ENCODE measurements at regions not wholly inside any gene's neighbourhood (a gene's known extent, or its start where the extent isn't known, plus 50 kb on each side); places are given as distances from the start of the nearest gene placed in this dataset.

DNA sequence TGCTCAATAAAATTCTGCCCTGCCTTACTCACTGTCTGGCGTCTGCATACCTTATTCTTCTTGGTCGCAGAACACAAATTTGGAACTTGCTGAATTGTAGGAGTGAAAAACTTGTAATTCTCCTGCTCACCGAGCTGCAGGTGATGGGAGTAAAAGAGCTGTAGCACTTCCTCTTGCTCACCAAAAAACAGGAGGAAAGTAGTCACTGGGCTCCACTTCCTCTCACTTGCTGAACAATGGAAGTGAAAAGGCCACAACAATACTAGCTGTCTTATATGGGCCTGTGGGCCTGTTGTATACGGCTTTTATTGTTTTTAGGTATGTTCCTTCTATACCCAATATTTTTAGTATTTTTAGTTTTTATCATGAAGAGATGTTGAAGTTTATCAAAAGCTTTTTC lies 978.7 kb downstream of the SLITRK5 start:
- TF ChIP-seq POLR2A (IDR thresholded peaks at IDR 0.05) (no peak), POLR2AphosphoS5 (IDR thresholded peaks at IDR 0.05; ENCODE audit: insufficient read depth in 1 of 2, low read depth in 1 of 2) (no peak)
- TF ChIP-seq, protein P1, sequence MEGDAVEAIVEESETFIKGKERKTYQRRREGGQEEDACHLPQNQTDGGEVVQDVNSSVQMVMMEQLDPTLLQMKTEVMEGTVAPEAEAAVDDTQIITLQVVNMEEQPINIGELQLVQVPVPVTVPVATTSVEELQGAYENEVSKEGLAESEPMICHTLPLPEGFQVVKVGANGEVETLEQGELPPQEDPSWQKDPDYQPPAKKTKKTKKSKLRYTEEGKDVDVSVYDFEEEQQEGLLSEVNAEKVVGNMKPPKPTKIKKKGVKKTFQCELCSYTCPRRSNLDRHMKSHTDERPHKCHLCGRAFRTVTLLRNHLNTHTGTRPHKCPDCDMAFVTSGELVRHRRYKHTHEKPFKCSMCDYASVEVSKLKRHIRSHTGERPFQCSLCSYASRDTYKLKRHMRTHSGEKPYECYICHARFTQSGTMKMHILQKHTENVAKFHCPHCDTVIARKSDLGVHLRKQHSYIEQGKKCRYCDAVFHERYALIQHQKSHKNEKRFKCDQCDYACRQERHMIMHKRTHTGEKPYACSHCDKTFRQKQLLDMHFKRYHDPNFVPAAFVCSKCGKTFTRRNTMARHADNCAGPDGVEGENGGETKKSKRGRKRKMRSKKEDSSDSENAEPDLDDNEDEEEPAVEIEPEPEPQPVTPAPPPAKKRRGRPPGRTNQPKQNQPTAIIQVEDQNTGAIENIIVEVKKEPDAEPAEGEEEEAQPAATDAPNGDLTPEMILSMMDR (IDR thresholded peaks at IDR 0.05), result no peak

Measured in vagina (tissue), 2 donors.